SU-DHL-6 (cell line): ENCODE measurements at regions not wholly inside any gene's neighbourhood (a gene's known extent, or its start where the extent isn't known, plus 50 kb on each side); places are given as distances from the start of the nearest gene placed in this dataset.

Source experiments
- H2AFZ ChIP-seq: fragments of 200-600 bp; sonication (generic); 2 replicates; pipeline ENCODE4 v1.6.1; 2014; ENCODE audit warnings: low read depth, mild to moderate bottlenecking, moderate library complexity, mixed read lengths, antibody characterized with exemption, low read length; ENCODE audit not compliant: severe bottlenecking
- H3F3A ChIP-seq: fragments of 200-600 bp; shearing (Covaris generic); 2 replicates; pipeline ENCODE4 v1.6.0; 2016; ENCODE audit warnings: antibody characterized with exemption, mild to moderate bottlenecking; ENCODE audit not compliant: insufficient read depth
- H3K27ac ChIP-seq: fragments of 200-600 bp; sonication (generic); 2 replicates; pipeline ENCODE4 v1.5.1; 2016; ENCODE audit warnings: low read depth, mild to moderate bottlenecking, low read length, moderate library complexity, mixed read lengths
- H3K27me3 ChIP-seq: fragments of 200-600 bp; sonication (generic), shearing (Covaris generic); 2 replicates; pipeline ENCODE4 v1.6.0; 2014; ENCODE audit warnings: mild to moderate bottlenecking, low read length
- H3K36me3 ChIP-seq: fragments of 200-600 bp; sonication (generic); 2 replicates; pipeline ENCODE4 v1.6.1; 2014; ENCODE audit warnings: mild to moderate bottlenecking, low read length, mixed read lengths
- H3K4me2 ChIP-seq: fragments of 300-600, 200-600 bp; shearing (Covaris generic), sonication (generic); 2 replicates; pipeline ENCODE4 v1.6.0; 2014; ENCODE audit warnings: low read length, low read depth, mild to moderate bottlenecking; ENCODE audit not compliant: poor library complexity, severe bottlenecking
- H3K4me3 ChIP-seq: fragments of 200-600 bp; sonication (generic); 2 replicates; pipeline ENCODE4 v1.5.1; 2014; ENCODE audit warnings: antibody characterized with exemption, low read length, mild to moderate bottlenecking, mixed read lengths; ENCODE audit not compliant: insufficient read depth, poor library complexity, severe bottlenecking
- H3K79me2 ChIP-seq: fragments of 200-600 bp; sonication (generic); 2 replicates; pipeline ENCODE4 v1.6.1; 2014; ENCODE audit warnings: mild to moderate bottlenecking, low read length, moderate library complexity; ENCODE audit not compliant: insufficient read depth
- H3K9ac ChIP-seq: fragments of 200-600 bp; sonication (generic); 2 replicates; pipeline ENCODE4 v1.7.0; 2014; ENCODE audit warnings: mild to moderate bottlenecking, low read length
- H3K9me2 ChIP-seq: fragments of 200-600 bp; sonication (generic); replicated peaks from 2 replicates; pipeline ENCODE4 v1.6.1; 2014; ENCODE audit warnings: low read length; ENCODE audit not compliant: insufficient read depth
- H3K9me3 ChIP-seq: fragments of 200-600 bp; sonication (generic); 2 replicates; pipeline ENCODE4 v1.6.1; 2014; ENCODE audit warnings: low read length, mixed read lengths; ENCODE audit not compliant: insufficient read depth
- H4K20me1 ChIP-seq: fragments of 200-600 bp; sonication (generic); 2 replicates; pipeline ENCODE4 v1.6.1; 2014; ENCODE audit warnings: low read depth, mild to moderate bottlenecking, antibody characterized with exemption, low read length, moderate library complexity, mixed read lengths
- EZH2phosphoT487 ChIP-seq: fragments of 200-600 bp; sonication (generic), shearing (Covaris generic); conservative IDR thresholded peaks from 2 replicates; pipeline ENCODE4 v1.6.1; 2018; ENCODE audit warnings: mild to moderate bottlenecking, antibody characterized with exemption, low read length, moderate library complexity, mixed read lengths
- TF ChIP-seq, protein P1 (sequence below): fragments of 200-600 bp; sonication (generic); IDR thresholded peaks from one replicate; pipeline ENCODE4 v1.5.1; 2017; ENCODE audit warnings: antibody characterized with exemption, mild to moderate bottlenecking, low read length, moderate library complexity; ENCODE audit not compliant: insufficient read depth, poor library complexity, severe bottlenecking

DNA sequence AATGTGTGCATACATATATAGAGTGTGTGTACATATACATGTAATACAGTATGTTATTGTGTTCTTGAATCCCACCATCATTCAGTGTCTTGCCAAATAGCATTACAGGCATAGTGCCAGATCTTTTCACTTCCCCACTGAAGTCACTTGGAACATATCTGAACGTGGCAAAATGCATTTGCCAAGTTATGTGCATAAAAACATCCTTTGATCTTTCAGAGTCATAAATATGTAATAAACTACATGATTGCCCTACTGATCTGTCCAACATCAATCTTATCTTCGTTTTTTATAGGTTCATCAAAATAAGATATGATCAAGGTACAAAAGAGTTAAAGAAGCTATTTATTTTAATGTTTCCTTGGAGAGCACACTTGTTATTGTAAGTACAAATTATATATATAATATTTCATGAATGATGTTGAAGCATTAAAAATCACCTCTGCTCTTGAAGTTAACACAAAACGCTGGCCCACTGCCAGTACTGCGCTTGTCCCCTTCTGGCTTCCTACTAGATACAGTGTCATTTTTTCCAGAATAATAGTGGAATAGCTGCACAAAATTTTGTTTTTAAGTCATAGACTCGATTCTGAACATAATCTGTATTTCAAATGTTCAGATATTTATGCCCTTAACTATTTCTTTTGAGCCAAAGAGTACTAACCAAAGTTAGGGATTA is 549.5 kb upstream of the ARRDC4 start:
- TF ChIP-seq EZH2phosphoT487 = no peak
- Histone ChIP-seq H3K9ac (no peak overlapping the region), H4K20me1 (no peaks in the 10 kb centered on the region), H3K27me3 (no peaks in the 10 kb centered on the region), H3K9me2 (no peaks in the 10 kb centered on the region), H3K9me3 (no peaks in the 10 kb centered on the region), H3K4me3 (no peak overlapping the region), H3F3A (no peaks in the 10 kb centered on the region), H3K36me3 (no peaks in the 10 kb centered on the region), H3K27ac (no peak overlapping the region), H3K79me2 (no peaks in the 10 kb centered on the region), H3K4me2 (no peak overlapping the region), H2AFZ (no peak overlapping the region)

DNA sequence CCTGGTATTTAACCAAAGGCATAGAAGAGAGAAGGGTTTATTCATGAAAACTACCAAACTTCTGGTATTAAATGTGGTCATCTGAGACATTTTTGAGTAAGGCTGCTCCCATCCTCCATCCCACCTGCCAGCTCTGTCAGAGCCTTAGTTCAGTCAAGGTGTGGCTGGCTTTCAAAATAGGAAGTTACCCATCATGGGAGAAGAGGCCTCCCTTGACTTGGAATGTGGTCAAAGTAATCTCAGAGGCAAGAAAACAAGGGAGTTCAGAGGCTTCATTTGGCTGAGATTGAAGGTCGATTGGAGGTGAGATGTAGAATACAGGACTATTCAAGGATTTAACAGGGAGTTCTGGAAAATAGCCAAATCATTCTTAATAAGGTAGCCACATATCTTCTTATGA is 540.4 kb upstream of the ARRDC4 start:
- no peaks in the 10 kb centered on the region for H3K9me2 ChIP-seq
- H3K79me2 ChIP-seq = no peaks in the 10 kb centered on the region
- TF ChIP-seq, protein P1, sequence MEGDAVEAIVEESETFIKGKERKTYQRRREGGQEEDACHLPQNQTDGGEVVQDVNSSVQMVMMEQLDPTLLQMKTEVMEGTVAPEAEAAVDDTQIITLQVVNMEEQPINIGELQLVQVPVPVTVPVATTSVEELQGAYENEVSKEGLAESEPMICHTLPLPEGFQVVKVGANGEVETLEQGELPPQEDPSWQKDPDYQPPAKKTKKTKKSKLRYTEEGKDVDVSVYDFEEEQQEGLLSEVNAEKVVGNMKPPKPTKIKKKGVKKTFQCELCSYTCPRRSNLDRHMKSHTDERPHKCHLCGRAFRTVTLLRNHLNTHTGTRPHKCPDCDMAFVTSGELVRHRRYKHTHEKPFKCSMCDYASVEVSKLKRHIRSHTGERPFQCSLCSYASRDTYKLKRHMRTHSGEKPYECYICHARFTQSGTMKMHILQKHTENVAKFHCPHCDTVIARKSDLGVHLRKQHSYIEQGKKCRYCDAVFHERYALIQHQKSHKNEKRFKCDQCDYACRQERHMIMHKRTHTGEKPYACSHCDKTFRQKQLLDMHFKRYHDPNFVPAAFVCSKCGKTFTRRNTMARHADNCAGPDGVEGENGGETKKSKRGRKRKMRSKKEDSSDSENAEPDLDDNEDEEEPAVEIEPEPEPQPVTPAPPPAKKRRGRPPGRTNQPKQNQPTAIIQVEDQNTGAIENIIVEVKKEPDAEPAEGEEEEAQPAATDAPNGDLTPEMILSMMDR = no peak
- TF ChIP-seq EZH2phosphoT487 = no peak
- H3K4me3 ChIP-seq = no peak overlapping the region
- no peak overlapping the region for H2AFZ ChIP-seq
- H3K9me3 ChIP-seq = no peaks in the 10 kb centered on the region
- H3K27ac ChIP-seq = no peak overlapping the region
- no peaks in the 10 kb centered on the region for H4K20me1 ChIP-seq
- no peak overlapping the region for H3K4me2 ChIP-seq
- H3K27me3 ChIP-seq = no peaks in the 10 kb centered on the region
- no peaks in the 10 kb centered on the region for H3F3A ChIP-seq
- no peaks in the 10 kb centered on the region for H3K36me3 ChIP-seq
- no peak overlapping the region for H3K9ac ChIP-seq

DNA sequence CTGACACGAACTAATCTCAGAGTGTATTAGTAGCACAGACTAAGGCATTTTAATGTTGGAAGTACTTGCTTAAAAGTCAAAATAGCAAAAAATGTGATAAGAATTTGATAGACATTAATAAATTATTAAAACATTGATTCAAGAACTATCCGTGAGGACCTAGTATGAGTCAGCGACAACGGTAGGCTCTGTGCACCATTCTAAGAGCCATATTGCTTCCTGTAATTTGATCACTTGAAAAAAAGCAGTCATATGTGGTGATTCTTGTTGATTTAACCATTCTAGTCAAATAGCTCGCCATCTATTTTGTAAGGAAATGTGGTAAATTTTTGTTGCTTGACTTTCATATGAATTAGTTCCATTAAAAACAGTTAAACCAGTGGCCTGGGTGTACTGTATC is 534.9 kb upstream of the ARRDC4 start:
- no peak for TF ChIP-seq EZH2phosphoT487
- TF ChIP-seq, protein P1 = no peak
- Histone ChIP-seq H2AFZ (no peak overlapping the region), H4K20me1 (no peaks in the 10 kb centered on the region), H3K4me2 (no peak overlapping the region), H3K9ac (no peak overlapping the region), H3K4me3 (no peak overlapping the region), H3K9me2 (no peaks in the 10 kb centered on the region), H3K27me3 (no peaks in the 10 kb centered on the region), H3F3A (no peaks in the 10 kb centered on the region), H3K27ac (no peak overlapping the region), H3K36me3 (no peaks in the 10 kb centered on the region), H3K79me2 (no peaks in the 10 kb centered on the region), H3K9me3 (no peaks in the 10 kb centered on the region)

DNA sequence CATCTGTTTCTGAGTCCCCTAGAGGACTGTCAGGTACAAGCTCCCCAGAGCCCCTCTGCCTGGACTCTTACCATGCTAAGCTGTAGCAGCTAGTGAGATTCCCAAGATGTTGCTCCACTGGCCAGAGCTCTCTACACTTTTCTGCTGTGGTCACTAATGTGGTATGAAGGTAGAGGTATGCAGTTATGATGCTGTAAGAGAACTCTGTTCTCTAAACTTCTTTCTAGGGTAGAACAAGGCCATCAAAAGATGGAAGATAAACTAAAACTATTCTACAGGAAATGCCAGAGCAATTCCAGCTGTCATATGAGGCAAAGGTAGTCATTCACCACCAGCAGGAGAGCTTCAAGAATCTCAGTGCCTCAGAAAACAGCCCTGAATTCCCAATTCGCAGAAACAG is 517.4 kb upstream of the ARRDC4 start:
- no peak overlapping the region for H3K4me2 ChIP-seq

More for the DNA sequence above, 517.4 kb upstream of the ARRDC4 start:
- H3K79me2 ChIP-seq = no peaks in the 10 kb centered on the region
- no peaks in the 10 kb centered on the region for H3K9me3 ChIP-seq
- no peak overlapping the region for H3K4me3 ChIP-seq
- H2AFZ ChIP-seq = no peak overlapping the region
- no peak for TF ChIP-seq EZH2phosphoT487
- TF ChIP-seq, protein P1 = no peak
- H4K20me1 ChIP-seq = no peaks in the 10 kb centered on the region
- no peaks in the 10 kb centered on the region for H3K9me2 ChIP-seq
- no peak overlapping the region for H3K9ac ChIP-seq
- no peaks in the 10 kb centered on the region for H3K36me3 ChIP-seq
- no peak overlapping the region for H3K27ac ChIP-seq
- no peaks in the 10 kb centered on the region for H3F3A ChIP-seq
- H3K27me3 ChIP-seq = no peaks in the 10 kb centered on the region
